KMS-11 (cell line): ENCODE measurements at regions not wholly inside any gene's neighbourhood (a gene's known extent, or its start where the extent isn't known, plus 50 kb on each side); places are given as distances from the start of the nearest gene placed in this dataset.

Source experiments
- H2AFZ ChIP-seq: fragments of 200-600 bp; sonication (generic); 2 replicates; pipeline ENCODE4 v1.6.1; 2016; ENCODE audit warnings: antibody characterized with exemption, mixed run types, low read depth
- H3K27ac ChIP-seq: fragments of 200-600 bp; sonication (generic); 2 replicates; pipeline ENCODE4 v1.6.1; 2016; ENCODE audit warnings: mild to moderate bottlenecking, mixed run types
- H3K27me3 ChIP-seq: fragments of 200-600 bp; sonication (generic); 2 replicates; pipeline ENCODE4 v1.6.1; 2017; ENCODE audit warnings: mild to moderate bottlenecking, low read depth, mixed run types, moderate library complexity; ENCODE audit not compliant: insufficient read depth
- H3K36me3 ChIP-seq: fragments of 200-600 bp; sonication (generic); 2 replicates; pipeline ENCODE4 v1.6.1; 2017; ENCODE audit warnings: mild to moderate bottlenecking, mixed run types; ENCODE audit not compliant: insufficient read depth
- H3K4me1 ChIP-seq: fragments of 200-600 bp; sonication (generic); 2 replicates; pipeline ENCODE4 v1.6.1; 2016; ENCODE audit warnings: mild to moderate bottlenecking, low read depth, mixed run types; ENCODE audit not compliant: poor library complexity, severe bottlenecking
- H3K4me2 ChIP-seq: fragments of 200-600 bp; sonication (generic); 2 replicates; pipeline ENCODE4 v1.7.0; 2016; ENCODE audit warnings: mild to moderate bottlenecking, mixed run types
- H3K4me3 ChIP-seq: fragments of 200-600 bp; sonication (generic); IDR thresholded peaks from 2 replicates; pipeline ENCODE4 v1.6.1; 2017; ENCODE audit warnings: low read depth, low read length, mixed read lengths; ENCODE audit not compliant: insufficient read depth
- H3K79me2 ChIP-seq: fragments of 200-600 bp; sonication (generic); 2 replicates; pipeline ENCODE4 v1.6.1; 2016; ENCODE audit warnings: low read depth, mixed run types; ENCODE audit not compliant: insufficient read depth
- H3K9ac ChIP-seq: fragments of 200-600 bp; sonication (generic); 2 replicates; pipeline ENCODE4 v1.6.1; 2016; ENCODE audit warnings: mild to moderate bottlenecking, mixed run types
- H4K20me1 ChIP-seq: fragments of 200-600 bp; sonication (generic); 2 replicates; pipeline ENCODE4 v1.6.1; 2016; ENCODE audit warnings: mild to moderate bottlenecking, mixed run types; ENCODE audit not compliant: insufficient read depth
- TF ChIP-seq, protein P1 (sequence below): fragments of 200-600 bp; sonication (generic); conservative IDR thresholded peaks from 2 replicates; pipeline ENCODE4 v1.6.1; 2017; ENCODE audit warnings: low read depth, mild to moderate bottlenecking, antibody characterized with exemption, low read length, moderate library complexity, mixed read lengths

DNA sequence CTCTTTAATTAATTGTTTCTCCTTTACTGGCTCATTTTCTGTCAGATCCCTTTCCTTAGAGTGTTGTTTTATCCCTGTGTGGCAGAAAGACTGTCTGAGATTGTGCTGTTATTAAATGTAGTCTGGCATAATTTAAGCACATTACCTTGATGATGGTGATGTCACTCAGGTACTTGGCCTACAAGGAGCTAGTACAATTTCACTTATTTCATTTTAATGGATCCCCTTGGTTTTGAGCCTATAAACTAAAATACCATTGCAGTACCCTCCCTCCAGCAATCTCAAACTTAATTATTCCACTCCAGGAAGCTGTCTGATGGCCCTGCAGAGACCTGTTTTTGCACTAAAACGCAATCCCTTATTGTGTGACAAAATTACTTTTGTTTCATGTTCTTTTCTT, 968.6 kb downstream of the ADGRL3 start:
- Histone ChIP-seq H3K36me3 (no peaks in the 10 kb centered on the region), H3K27me3 (no peaks in the 10 kb centered on the region), H3K4me2 (no peak overlapping the region), H3K4me3 (no peak overlapping the region), H3K4me1 (peaks cover 32% of the 10 kb centered on the region), H4K20me1 (no peaks in the 10 kb centered on the region), H3K79me2 (no peaks in the 10 kb centered on the region), H3K9ac (no peak overlapping the region), H3K27ac (no peak overlapping the region), H2AFZ (no peak overlapping the region)
- TF ChIP-seq, protein P1, sequence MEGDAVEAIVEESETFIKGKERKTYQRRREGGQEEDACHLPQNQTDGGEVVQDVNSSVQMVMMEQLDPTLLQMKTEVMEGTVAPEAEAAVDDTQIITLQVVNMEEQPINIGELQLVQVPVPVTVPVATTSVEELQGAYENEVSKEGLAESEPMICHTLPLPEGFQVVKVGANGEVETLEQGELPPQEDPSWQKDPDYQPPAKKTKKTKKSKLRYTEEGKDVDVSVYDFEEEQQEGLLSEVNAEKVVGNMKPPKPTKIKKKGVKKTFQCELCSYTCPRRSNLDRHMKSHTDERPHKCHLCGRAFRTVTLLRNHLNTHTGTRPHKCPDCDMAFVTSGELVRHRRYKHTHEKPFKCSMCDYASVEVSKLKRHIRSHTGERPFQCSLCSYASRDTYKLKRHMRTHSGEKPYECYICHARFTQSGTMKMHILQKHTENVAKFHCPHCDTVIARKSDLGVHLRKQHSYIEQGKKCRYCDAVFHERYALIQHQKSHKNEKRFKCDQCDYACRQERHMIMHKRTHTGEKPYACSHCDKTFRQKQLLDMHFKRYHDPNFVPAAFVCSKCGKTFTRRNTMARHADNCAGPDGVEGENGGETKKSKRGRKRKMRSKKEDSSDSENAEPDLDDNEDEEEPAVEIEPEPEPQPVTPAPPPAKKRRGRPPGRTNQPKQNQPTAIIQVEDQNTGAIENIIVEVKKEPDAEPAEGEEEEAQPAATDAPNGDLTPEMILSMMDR = no peak

- TF ChIP-seq, protein P1 = no peak
- Histone ChIP-seq H2AFZ (no peak overlapping the region), H3K36me3 (no peaks in the 10 kb centered on the region), H3K27me3 (no peaks in the 10 kb centered on the region), H3K4me3 (no peak overlapping the region), H3K9ac (no peak overlapping the region), H3K4me2 (no peak overlapping the region), H4K20me1 (no peaks in the 10 kb centered on the region), H3K27ac (no peak overlapping the region), H3K4me1 (no peaks in the 10 kb centered on the region), H3K79me2 (no peaks in the 10 kb centered on the region)
Observed at GRCh38 chr4:62162606-62163005, 962.5 kb downstream of the ADGRL3 start.

- Histone ChIP-seq H3K27me3 (no peaks in the 10 kb centered on the region), H3K4me1 (no peaks in the 10 kb centered on the region), H3K4me2 (no peak overlapping the region), H3K36me3 (no peaks in the 10 kb centered on the region), H4K20me1 (no peaks in the 10 kb centered on the region), H3K4me3 (no peak overlapping the region), H3K79me2 (no peaks in the 10 kb centered on the region), H3K9ac (no peak overlapping the region), H2AFZ (no peak overlapping the region), H3K27ac (no peak overlapping the region)
- TF ChIP-seq, protein P1 = no peak
Observed at GRCh38 chr4:62161446-62161845, 961.3 kb downstream of the ADGRL3 start.

- Histone ChIP-seq H3K4me3 (no peak overlapping the region), H3K4me2 (no peak overlapping the region), H3K4me1 (no peaks in the 10 kb centered on the region), H3K36me3 (no peaks in the 10 kb centered on the region), H3K27ac (no peak overlapping the region), H3K9ac (no peak overlapping the region), H3K27me3 (no peaks in the 10 kb centered on the region), H4K20me1 (no peaks in the 10 kb centered on the region), H2AFZ (no peak overlapping the region), H3K79me2 (no peaks in the 10 kb centered on the region)
- TF ChIP-seq, protein P1 = no peak
Observed at GRCh38 chr4:62159876-62160275, 959.8 kb downstream of the ADGRL3 start.
